Mucosa of descending colon (tissue), 3 donors: ENCODE measurements at regions not wholly inside any gene's neighbourhood (a gene's known extent, or its start where the extent isn't known, plus 50 kb on each side); places are given as distances from the start of the nearest gene placed in this dataset.
"Not testable (repeated sequence)": the region's sequence is repeated elsewhere in the genome, so short reads cannot be mapped to it uniquely, and the experiment has no call there.

Experiments
- ATAC-seq: fragments of 200-7000 bp; cut with Tn5 transposase; one replicate; pipeline ENCODE4 v1.9.1; 2020; ENCODE audit warnings: mild to moderate bottlenecking, moderate library complexity
- DNase-seq, 3 donors: peaks; one replicate each; pipeline ENCODE4 v3.0.0-alpha.2; 2020
- H3K36me3 ChIP-seq: fragments of 200-600 bp; one replicate; pipeline ENCODE4 v1.8.0; 2021; ENCODE audit warnings: low read depth, mild to moderate bottlenecking
- H3K4me1 ChIP-seq: fragments of 200-600 bp; one replicate; pipeline ENCODE4 v1.8.0; 2021; ENCODE audit warnings: low read depth, mild to moderate bottlenecking
- H3K4me3 ChIP-seq: fragments of 200-600 bp; one replicate; pipeline ENCODE4 v1.8.0; 2021; ENCODE audit warnings: mild to moderate bottlenecking
- H3K9me3 ChIP-seq: fragments of 200-600 bp; one replicate; pipeline ENCODE4 v1.8.0; 2021; ENCODE audit warnings: mild to moderate bottlenecking
- intact Hi-C, 2 donors: fragments of 100-400 bp; cut with DNase I in 1 of 2; cut with micrococcal nuclease in 1 of 2; formaldehyde crosslinking; loops; one replicate each; pipeline versions ENCODE4 v1.11.0 to v1.11.1; 2022; cut with DNase I, micrococcal nuclease
- TF ChIP-seq, protein P1 (sequence below): fragments of 200-600 bp; IDR thresholded peaks from one replicate; pipeline ENCODE4 v1.8.0; 2022; ENCODE audit warnings: antibody characterized with exemption, mild to moderate bottlenecking
- donor health status: DM: no; HTN: no; CAD: no; lungs with moderate emphysema.
- donor health status: DM: no; HTN: no; CAD: no.
- donor health status: DM: no; HTN: yes; CAD: no.

DNA sequence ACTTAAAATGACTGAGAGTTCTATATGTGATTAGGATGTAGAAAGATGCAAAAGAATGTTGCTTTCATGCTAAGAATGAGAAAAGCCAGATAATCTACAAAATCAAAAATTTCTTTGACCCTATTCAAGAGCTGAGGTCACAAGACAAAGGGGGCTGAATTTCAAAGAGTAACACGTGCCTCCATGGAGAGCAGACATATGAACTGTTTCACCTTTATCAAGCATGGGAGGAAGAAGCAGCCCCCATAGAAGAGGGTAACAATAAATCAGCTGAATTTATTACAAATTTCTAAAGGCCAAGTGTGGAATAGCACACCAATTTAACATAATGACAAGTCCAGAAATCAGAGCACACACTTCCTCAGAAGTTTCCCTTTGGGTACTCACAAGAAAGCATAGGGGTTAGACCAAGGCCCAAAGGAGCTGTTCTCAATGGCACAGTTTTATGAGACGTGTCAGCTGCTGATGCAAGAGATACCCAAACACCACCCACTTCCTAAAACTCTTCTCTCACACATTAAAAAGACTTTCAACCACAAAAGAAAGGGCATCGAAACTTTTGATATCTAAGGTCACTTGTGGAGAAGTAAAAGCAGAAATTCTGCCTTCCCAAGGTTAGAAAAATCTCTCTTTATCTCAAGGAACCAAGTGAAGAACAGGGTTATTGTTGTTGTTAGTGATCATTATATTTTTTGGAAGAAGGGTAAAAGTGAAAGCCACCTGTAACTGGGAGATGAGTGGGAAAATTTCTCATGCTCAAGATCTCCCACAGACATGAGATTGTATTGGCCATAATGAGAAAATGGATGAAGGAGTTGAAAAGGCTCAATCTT is 950.1 kb downstream of the TRIB2 start:
- Histone ChIP-seq H3K36me3 (no peaks in the 10 kb centered on the region), H3K9me3 (peaks cover 13% of the 10 kb centered on the region), H3K4me3 (no peak overlapping the region), H3K4me1 (no peaks in the 10 kb centered on the region)
- TF ChIP-seq, protein P1, sequence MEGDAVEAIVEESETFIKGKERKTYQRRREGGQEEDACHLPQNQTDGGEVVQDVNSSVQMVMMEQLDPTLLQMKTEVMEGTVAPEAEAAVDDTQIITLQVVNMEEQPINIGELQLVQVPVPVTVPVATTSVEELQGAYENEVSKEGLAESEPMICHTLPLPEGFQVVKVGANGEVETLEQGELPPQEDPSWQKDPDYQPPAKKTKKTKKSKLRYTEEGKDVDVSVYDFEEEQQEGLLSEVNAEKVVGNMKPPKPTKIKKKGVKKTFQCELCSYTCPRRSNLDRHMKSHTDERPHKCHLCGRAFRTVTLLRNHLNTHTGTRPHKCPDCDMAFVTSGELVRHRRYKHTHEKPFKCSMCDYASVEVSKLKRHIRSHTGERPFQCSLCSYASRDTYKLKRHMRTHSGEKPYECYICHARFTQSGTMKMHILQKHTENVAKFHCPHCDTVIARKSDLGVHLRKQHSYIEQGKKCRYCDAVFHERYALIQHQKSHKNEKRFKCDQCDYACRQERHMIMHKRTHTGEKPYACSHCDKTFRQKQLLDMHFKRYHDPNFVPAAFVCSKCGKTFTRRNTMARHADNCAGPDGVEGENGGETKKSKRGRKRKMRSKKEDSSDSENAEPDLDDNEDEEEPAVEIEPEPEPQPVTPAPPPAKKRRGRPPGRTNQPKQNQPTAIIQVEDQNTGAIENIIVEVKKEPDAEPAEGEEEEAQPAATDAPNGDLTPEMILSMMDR = no peak
- intact Hi-C loops = no loop called here
- DNase-seq (no peak), ATAC-seq (no peak)

DNA sequence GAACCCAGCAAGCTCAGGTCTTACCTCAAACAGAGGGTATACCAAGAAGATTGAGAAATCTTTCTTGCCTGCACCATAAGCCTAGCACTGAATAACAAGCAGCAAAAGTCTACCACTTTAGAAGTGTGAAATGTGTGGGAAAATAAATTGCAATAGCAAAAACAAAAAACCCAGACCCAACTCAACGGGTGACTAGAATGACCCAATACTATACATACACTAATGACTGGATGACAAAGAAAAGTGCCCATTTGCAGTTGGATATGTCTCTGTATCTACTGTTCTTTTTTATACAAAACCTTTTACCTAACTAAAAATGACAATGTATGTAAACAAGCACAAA is 950.6 kb downstream of the TRIB2 start:
- Histone ChIP-seq H3K4me3 (no peak overlapping the region), H3K9me3 (peaks cover 13% of the 10 kb centered on the region), H3K36me3 (no peaks in the 10 kb centered on the region), H3K4me1 (no peaks in the 10 kb centered on the region)
- ATAC-seq (no peak), DNase-seq (no peak)
- intact Hi-C loops = no loop called here
- TF ChIP-seq, protein P1 = no peak

DNA sequence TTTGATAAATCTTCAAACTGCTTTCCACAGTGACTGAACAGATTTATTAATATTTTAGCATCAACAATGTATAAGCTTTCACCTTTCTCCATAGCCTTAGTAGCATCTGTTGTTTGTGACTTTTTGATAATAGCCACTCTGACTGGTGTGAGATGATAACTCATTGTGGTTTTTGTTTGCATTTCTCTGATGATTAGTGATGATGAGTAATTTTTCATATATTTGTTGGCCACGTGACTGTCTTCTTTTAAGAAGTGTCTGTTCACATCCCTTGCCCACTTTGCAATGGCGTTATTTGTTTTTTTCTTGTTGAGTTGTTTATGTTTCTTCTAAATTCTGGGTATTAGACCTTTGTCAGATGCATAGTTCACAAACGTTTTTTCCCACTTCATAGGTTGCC is 952.9 kb downstream of the TRIB2 start:
- no peak for ATAC-seq
- no peak for DNase-seq
- H3K36me3 ChIP-seq = no peaks in the 10 kb centered on the region
- peaks cover 8% of the 10 kb centered on the region for H3K9me3 ChIP-seq
- TF ChIP-seq, protein P1 = no peak
- H3K4me3 ChIP-seq = no peak overlapping the region
- intact Hi-C loops = no loop called here
- H3K4me1 ChIP-seq = no peaks in the 10 kb centered on the region

DNA sequence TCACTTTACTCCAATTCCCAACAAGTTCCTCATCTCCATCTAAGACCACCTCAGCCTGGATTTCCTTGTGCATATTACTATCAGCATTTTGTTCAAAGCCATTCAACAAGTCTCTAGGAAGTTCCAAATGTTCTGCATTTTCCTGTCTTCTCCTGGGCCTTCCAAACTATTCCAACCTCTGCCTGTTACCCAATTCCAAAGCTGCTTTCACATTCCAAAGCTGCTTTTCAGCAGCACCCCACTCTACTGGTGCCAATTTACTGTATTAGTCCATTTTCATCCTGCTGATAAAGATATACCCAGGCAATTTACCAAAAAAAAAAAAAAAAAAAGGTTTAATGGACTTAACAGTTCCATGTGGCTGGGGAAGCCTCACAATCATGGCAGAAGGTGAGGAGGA is 957.1 kb downstream of the TRIB2 start:
- DNase-seq, ATAC-seq, intact Hi-C loops, H3K36me3 ChIP-seq, H3K4me1 ChIP-seq, H3K4me3 ChIP-seq: not testable (repeated sequence)
- H3K9me3 ChIP-seq = peaks cover 11% of the 10 kb centered on the region

DNA sequence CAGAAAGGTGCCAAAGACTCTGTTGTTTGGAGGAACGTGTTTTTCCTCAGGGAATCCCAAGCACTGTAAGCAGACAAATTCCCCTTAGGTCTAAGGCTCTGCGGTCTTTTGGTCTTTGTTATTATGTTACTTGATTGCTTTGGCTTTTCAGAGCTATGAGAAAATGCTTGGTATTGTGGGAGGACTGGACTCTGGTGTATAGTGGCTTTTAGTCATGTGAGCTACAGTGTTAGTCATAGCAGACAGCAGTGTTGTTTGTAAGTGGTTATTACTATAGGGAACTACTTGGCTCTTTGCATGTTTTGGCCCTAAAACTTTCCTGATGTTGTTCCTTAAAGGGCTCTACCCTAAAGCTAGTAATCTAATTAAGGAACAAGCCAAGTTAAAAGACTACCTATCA is 956.2 kb upstream of the LRATD1 start:
- intact Hi-C loops = no loop called here
- Histone ChIP-seq H3K36me3 (no peaks in the 10 kb centered on the region), H3K4me1 (no peaks in the 10 kb centered on the region), H3K4me3 (no peak overlapping the region), H3K9me3 (peaks cover 14% of the 10 kb centered on the region)
- ATAC-seq (no peak), DNase-seq (no peak)
- TF ChIP-seq, protein P1 = no peak

DNA sequence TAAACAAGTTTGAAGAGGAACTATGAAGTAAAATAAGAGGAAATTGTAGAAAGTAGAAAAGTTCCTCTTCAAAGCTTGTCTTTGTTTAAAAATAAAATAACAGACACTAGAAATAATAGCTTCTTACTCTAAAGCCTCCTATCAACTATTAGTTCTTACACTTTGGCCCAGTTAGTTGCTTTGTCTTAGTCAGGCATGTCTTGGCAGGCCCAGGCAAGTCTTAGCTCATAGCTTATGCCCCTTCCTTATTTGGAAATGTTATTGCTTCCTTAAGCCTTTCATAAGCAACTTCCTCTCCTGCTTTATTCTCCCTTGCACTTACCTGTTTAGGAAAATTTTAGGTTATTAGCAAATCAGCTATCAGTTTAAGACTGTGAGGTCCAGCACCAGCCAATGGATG is 950.6 kb upstream of the LRATD1 start:
- intact Hi-C loops = no loop called here
- Histone ChIP-seq H3K36me3 (no peaks in the 10 kb centered on the region), H3K9me3 (peaks cover 33% of the 10 kb centered on the region), H3K4me1 (no peaks in the 10 kb centered on the region), H3K4me3 (no peak overlapping the region)
- ATAC-seq (no peak), DNase-seq (no peak)
- TF ChIP-seq, protein P1 = no peak
